ENCODE measurements at regions not wholly inside any gene's neighbourhood (a gene's known extent, or its start where the extent isn't known, plus 50 kb on each side); places are given as distances from the start of the nearest gene placed in this dataset.
"Not testable (repeated sequence)": the region's sequence is repeated elsewhere in the genome, so short reads cannot be mapped to it uniquely, and the experiment has no call there.

DNA sequence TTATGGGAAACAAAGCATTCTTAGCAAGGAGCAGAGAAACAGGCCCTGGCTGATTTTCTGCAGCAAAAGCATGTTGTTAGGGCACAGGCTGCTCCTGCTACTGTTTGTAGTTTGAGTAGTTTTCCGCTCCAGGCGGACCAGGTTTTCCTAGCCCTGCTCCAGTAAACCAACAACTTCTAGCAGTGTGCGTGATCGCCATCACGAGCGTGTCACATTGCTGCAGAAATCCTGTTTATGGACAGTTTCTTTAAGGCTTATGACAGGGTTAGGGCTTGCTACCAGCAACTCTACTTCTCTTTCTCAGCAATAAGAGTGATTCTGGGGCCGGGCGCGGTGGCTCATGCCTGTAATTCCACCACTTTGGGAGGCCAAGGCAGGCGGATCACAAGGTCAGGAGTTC lies 803.9 kb upstream of the CDH10 start:
- no peak for DNase-seq

DNA sequence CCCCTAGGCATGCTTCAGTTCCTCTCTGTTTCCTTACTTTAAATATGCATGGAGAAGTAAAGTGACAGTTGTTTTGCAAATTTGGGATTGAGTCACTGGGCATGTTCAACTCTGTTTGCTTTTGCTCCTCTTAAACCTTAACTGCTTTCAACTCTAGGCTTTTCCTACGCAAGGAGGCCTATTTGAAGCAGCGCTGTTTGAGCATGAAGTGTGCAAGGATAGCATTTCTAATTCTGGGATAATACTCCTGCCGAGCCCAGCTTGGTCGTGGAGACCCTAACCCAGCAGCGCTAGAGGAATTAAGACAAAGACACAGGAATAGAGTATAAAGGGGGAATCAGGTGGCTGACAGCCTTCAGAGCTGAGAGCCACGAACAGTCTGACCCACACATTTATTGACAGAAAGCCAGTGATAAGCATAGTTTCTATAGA lies 803.4 kb upstream of the CDH10 start:
- no peak for DNase-seq

DNA sequence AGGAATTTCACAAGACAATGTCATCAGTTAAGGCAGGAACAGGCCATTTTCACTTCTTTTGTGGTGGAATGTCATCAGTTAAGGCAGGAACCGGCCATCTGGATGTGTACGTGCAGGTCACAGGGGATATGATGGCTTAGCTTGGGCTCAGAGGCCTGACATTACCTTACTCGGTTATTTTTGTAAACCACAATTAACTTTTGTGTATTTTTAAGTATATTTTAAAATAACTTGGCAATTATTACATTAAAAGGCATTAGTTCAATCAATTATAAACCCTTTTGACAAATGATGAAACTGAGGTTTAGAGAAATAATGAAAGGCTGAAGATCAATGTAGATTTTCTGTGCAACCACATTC lies 801.3 kb upstream of the CDH10 start:
- DNase-seq = not testable (repeated sequence)

DNA sequence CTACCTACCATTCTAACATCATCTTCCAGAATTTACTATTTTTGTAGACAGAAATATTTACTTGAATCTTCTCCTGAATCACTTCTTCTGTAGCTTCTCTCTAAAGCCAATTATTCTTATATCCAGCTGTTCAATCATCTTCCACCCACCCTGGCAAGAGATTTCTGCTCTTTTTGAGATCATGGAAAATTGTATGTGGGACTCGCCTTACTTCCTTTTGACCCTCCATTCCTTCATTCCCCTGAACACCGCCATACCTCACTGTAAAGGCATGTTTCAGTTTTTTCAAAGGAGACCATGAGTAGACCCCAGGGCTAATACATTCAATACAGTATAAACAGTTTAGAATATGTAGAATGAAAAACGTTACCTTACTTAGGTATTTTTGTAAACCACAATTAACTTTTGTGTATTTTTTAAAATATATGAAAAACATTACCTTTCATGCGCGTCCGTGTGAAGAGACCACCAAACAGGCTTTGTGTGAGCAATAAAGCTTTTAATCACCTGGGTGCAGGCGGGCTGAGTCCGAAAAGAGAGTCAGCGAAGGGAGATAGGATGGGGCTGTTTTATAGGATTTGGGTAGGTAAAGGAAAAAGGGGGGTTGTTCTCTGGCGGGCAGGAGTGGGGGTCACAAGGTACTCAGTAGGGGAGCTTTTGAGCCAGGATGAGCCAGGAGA lies 800.7 kb upstream of the CDH10 start:
- not testable (repeated sequence) for DNase-seq

DNA sequence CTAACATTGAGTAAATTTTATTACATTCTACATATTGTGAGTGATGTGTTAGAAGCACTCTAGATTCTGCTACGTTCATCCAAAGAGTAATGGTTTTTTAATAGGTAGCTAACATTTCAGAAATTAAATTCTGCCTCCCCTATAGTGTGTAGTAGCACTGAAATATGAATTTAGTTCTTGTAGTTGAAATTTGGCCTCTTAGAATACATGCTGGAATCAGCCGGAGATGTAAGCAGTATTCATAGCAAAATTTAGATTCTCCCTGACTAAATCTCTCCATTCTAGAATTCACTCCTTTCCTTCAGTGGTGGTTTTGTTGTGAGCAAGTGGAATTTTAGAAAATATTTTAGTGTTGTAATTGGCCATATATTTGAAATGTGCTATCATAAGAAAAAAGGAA lies 799.9 kb upstream of the CDH10 start:
- no peak for DNase-seq

DNA sequence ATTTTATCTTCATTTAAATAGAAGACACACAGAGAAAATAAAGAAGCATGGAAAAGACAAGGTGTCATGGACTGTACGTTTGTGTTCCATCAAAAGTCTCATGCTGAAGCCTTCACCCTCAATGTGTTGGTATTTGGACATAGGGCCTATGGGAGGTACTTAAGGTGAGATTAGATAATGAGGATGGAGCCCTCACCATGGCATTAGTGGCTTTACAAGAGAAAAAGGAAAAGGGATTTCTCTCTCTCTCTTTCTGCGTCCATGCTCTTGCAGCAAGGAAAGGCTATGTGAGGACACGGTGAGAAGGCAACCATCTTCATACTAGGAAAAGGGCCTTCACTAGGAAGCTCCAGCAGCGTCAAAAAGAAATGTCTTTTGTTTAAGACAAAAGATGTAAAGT lies 797.0 kb upstream of the CDH10 start:
- no peak for DNase-seq

DNA sequence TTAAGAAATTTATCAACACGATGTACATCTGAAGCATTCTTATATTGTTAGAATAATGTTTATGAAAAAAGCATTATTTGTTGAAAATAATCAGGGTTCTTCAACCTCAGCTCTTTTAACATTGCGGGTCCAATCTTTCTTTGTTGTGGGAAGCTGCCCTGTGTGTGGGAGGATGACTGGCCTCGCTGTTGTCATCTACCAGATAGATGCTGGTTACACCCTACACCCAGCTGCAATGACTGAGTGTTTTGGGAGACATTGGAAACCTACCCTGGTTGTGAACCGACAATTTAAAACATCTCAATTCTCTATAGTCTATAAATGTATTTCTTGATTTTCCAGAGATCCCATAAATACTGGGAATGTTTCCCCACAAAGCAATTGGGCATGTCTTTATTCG lies 794.2 kb upstream of the CDH10 start:
- no peak for DNase-seq

DNA sequence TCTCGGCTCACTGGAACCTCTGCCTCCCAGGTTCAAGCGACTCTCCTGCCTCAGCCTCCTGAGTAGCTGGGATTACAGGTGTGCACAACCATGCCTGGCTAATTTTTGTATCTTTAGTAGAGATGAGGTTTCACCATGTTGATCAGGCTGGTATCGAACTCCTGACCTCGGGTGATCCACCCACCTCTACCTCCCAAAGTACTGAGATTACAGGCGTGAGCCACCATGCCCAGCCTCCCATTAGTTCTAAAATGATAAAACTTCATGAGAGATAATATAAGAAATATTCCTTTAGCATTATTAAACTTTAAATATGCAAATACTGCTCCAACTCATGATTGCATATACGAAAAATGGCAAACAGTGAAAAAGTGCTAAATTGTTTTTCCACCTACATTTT lies 793.6 kb upstream of the CDH10 start:
- DNase-seq = not testable (repeated sequence)

DNA sequence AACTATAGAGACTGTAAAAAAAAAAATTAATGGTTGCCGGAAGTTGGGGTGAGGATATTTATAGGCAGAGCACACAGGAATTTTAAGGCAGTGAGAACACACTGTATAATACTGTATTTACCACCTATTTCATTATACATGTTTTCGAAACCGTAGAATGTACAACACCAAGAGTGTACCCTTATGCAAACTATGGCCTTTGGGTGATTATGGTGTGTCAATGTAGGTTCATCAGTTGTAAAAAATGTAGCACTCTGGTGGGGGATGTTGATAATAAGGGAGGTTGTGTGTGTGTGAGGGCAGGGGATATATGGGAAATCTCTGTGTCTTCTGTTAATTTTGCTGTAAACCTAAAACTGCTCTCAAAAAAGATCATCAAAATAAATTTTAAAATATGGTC lies 791.7 kb upstream of the CDH10 start:
- DNase-seq = no peak

DNA sequence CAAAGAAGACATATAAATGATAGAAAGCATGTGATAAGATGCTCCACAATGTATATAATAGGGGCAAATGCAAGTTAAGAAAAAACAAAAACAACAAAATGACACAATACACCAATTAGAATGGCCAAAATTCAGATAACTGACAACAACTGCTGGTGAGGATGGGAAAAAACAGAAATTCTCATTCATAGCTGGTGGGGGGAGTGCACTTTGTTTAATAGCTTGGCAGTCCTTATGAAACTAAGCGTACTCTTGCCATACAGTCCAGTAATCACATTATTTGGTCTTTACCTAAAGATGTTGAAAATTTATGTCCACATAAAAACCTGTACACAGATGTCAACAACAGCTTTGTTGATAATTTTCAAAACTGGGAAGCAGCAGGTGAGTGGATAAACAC lies 791.1 kb upstream of the CDH10 start:
- DNase-seq = no peak

DNA sequence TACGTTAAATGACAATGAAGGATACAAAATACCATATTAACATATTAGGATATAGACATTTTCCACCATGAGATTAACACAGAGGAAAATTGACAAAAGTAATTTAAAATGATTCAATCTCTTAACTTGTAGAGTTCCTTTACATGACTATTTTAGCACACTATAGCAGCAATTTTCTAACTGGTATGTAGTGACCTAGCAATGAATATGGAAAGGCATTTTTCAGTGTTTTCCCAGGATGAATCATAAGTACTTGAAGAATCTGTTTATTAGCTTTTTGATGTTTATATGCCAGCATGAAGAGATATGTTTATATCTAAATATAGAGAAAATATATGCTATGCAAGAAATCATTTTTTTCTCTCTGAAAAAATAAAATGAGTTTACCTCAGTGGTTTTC lies 782.5 kb upstream of the CDH10 start:
- no peak for DNase-seq

DNA sequence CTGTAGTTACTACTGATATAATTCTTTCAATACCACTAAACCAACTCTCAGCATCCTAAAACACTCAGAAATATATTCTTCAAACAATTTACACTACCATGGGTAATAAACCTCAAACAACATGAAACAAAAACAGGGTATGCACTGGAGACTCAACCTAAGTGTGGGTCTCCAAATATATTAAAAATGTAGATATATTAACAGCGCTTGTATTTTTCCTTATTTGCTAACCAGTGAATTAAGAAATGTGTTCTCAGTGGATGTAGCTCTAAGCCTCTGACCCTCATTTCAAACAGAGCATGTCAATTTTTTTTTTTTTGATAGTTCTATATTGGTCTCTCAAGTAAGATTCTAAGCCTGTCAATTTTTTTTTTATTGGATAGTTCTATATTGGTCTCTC lies 778.5 kb upstream of the CDH10 start:
- no peak for DNase-seq

DNA sequence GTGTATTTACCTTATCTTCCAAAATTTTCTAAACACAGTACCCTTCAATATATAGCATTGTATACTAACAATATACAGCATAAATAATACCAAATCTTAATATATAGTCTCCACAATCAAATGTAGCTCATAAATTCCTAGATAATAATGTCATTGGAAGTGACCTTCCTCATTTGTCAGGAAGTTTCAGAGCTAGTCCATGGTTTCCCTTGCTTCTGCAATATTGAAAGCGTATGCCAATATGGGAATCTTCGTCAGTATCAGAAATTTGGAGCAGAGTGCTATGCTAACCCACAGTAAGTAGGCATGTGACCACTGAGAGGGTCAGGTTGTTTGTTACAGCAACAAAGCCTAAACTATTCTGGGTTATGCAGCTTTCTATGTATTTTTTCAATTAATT lies 774.9 kb upstream of the CDH10 start:
- DNase-seq = no peak

DNA sequence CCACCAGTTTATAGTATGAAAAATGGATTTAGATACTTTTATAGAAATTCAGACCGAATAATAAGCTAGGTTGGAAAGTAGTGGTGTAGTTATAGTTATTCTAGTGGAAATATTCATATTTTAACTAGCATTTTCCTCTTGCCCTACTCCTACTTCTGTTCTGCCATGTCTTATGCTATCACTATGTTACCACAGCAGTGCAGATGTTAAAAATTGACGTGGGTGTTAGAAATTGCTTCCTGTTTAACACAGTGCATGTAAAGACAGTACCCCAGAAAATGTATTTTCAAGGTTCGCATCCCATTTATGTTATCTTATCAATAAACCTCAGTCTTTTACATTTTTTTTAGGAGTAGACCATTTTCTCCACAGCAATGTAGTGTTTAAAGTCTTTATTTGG lies 774.2 kb upstream of the CDH10 start:
- no peak for DNase-seq

DNA sequence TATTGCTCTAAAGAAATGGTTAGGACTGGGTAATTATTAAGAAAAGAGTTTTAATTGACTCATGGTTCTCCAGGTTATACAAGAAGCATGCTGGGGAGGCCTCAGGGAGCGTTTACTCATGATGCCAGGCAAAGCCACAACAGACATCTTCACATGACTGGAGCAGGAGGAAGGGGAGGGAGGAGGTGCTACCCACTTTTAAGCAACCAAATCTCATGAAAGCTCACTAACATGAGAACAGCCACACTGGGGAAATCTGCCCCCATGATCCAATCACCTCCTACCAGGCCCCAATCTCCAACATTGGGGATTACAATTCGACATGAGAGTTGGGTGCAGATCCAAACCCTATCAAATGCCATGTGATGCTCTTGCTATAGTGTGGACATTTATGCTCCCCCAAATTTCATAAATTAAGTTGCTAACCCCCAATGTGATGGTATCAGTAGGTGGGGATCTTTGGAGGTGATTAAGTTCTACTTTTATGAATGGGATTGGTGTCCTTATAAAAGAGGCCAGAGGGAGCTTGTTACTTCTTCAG lies 773.6 kb upstream of the CDH10 start:
- no peak for DNase-seq

DNA sequence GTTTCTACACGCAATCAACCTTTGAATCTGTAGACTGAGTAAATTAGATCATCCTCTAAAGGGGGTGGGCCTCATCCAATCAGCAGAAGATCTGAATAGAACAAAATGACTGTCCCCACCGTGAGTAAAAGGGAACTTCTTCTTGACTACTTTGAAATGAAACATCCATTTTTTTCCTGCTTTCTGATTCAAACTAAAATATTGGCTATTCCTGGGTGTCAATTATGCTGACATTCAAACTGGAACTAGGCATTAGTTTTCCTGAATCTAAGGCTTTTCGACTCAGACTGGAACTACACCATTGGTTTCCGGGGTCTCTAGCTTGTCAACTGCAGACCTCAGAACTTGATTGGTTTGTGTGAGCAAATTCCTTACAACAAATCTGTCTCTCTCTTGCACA lies 772.2 kb upstream of the CDH10 start:
- no peak for DNase-seq

DNA sequence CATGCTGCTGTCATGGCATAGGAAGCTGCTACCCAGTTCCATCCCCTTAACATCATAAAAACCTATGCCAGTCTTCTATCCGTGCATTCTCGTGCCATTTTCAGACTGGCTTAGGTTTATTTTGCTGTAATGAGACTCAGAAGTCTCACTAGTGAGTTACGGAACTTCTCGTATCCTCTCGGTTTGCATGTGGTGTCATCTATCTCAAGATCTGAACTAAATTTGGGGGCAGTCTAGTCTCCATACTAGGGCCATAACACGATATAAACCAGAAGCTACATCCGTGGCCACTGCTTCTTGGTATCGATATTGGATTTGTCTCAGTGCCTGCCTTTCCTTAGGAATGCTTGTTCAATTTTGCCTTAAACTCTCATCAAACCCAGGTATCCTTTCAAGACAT lies 771.2 kb upstream of the CDH10 start:
- DNase-seq = no peak

DNA sequence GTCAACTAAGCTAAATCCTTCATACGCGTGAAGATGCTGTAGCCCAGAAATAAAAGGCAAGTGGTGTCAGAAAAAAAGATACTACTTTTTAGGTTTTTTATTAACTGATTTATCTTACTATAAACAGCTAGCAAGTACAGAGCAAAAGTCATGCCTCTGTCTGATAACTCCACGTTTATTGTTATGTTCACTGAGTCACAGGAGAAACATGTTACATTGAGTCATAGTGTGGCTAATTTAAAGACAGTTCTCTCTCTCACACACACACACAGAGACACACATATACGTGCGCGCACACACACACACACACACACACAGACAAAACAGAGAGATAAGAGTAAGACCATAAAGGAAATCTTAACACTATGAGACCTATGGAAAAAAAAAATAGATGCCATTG lies 770.0 kb upstream of the CDH10 start:
- no peak for DNase-seq

DNA sequence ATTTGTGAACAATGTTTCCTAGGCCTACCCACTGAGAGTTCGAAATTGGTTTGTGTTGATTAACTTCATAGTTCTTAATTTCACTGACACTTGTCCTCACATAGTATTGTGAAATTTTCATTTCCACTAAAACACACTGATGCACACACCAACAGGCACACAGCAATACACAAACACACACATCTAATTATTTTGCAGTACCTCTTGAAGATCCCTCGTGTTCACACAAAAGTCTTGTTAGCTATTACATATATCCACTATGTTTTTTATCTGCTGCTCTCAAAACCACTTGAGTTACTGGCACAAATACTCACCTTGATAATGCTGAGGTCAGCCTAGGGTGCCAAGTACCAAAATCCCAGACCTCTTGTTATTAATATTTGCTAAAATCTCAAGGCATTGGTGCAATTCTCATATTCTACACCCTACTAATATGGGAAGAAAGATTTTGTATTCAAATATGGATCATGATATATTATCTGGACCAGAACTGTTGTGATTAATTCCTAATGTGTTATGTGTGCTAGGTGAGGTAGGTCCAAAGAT lies 767.4 kb upstream of the CDH10 start:
- DNase-seq = no peak

DNA sequence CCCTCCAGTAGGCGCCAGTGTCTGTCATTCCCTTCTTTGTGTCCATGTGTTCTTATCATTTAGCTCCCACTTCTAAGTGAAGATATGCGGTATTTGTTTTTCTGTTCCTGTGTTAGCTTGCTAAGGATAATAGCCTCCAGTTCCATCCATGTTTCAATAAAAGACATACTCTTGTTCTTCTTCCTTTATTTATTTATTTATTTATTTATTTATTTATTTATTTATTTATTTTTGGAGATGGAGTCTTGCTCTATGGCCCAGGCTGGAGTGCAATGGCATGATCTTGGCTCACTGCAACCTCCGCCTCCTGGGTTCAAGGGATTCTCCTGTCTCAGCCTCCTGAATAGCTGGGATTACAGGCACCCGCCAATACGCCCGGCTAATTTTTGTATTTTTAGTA lies 762.6 kb upstream of the CDH10 start:
- DNase-seq = not testable (repeated sequence)

DNA sequence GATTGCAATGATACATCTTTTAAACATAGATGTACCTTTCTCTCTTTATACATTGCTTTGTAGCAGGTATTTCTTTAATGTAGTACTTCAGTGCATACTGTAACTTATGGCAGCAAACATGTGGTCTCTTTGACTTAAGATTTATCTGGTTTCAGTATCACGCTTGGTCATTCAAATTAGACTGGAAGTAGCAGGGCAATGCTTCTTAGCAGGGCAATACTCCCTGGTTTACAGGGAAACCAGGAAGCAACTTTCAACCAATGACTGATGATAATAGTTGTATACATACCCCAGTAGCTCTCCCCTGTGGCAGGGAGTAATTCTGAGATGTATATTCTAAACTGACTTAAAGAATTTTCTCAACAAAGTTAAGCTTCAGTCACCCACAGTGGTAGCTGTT lies 761.1 kb upstream of the CDH10 start:
- DNase-seq = no peak

DNA sequence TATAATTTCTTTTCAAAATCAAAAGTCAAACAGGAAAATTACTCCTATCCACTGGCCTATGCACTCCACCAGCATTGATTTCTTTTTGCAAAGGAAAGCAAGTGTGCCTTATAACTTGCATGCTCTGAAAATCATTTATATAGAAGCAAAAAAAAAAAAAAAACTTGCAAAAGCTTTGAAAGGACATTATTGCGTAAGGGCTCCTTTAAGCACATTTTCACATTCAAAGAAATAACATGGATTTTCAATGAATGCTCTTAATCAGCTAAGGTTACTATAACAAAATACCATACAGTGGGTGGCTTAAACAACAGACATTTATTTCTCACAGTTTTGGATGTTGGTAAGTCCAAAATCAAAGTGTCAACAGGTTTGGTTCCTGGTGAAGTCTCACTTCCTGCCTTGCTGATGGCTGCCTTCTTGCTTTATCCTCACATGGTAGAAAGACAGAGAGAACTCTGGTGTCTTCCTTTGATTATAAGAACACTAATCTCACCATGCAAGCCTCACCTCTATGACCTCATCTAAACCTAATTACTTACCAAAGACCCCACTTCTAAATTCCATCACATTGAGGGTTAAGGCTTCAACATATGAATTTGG lies 755.2 kb upstream of the CDH10 start:
- no peak for DNase-seq

DNA sequence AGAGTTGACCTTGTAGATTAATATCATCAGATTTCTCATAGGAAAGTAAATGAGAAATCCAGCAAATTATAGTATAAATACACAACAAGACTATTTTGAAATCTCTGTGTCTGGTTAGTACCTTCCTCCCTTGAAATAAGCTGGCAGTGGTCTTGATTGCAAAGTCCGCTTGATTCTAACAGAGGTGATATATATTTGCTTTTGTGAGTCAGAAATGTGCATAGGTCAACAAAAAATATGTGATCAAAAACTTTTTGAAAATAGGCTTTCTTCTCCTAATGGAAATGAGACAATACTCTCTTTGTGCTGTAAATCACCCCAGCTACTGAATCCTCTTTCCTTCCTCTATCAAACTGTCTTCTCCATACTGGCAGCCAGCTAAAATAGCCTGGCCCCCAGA lies 749.2 kb upstream of the CDH10 start:
- DNase-seq = no peak

DNA sequence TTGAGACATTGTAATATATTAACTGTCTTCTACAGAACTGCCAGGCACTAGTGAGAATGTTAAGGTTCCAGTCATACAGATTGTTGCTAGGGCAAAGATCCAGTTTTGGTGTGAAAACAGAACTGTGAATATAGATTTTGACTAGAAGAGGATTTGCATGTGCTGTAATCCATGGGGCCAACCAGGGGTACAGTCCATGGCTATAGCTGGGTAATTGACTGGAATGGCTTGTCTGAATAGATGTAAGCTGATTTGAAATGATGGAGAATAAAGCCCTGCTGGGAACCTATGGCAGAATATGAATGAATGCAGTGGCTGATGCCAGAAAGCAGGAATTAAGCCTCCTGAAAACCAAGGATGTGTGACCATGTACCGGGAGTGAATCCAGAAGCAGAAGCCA lies 748.5 kb upstream of the CDH10 start:
- no peak for DNase-seq

DNA sequence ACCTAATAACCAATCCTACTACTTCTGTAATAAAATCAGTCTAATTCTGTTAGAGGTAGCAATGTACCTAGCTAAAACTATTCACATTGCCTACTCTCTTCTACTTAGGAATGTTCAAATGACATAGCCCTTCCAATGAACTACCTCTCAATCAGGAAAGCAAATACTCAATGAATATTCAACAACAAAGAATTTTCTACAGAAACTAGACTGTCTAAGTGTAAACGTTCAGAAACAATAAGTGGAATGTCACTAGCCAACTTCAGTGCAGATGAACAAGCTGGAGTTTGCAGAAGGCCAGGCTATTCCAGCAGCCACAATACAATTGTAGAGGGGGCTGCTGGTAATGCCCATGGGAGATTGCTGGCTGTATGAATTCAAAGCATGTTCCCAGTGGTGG lies 743.2 kb upstream of the CDH10 start:
- no peak for DNase-seq

All from central memory CD4-positive, alpha-beta T cell (primary cell).